NCI-H748 (cell line): ENCODE measurements at regions not wholly inside any gene's neighbourhood (a gene's known extent, or its start where the extent isn't known, plus 50 kb on each side); places are given as distances from the start of the nearest gene placed in this dataset.
A peak's percentile ranks its signal among the peaks of the same experiment; 100 is the strongest.

Experiments used
- DNase-seq: peaks from one replicate; lab custom pipeline; 2025; ENCODE audit not compliant: unreplicated experiment; lab: John Stamatoyannopoulos, UW

GRCh38 chrX:99719140-99719539 is 690.9 kb downstream of the PCDH19 start:
- DNase-seq, result no peak

DNA sequence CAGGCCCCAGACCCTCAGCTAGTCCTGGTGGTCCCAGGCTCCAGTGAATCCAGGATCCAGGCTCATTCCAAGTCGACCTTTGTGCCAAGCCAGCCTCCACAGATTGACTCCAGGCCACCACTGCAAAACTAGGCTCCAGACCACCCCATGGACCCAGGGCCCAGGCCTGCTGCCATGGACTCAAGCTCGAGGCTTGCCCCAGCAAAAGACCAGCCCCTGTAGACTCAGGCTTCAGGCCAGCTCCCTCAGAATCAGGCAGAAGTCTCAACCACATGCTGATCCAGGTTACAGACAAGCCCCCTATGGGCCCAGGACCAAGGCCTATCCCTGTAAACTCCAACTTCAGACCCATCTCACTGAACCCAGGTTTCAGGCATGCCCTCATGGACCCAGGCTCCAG is 692.4 kb downstream of the PCDH19 start:
- no peak for DNase-seq

DNA sequence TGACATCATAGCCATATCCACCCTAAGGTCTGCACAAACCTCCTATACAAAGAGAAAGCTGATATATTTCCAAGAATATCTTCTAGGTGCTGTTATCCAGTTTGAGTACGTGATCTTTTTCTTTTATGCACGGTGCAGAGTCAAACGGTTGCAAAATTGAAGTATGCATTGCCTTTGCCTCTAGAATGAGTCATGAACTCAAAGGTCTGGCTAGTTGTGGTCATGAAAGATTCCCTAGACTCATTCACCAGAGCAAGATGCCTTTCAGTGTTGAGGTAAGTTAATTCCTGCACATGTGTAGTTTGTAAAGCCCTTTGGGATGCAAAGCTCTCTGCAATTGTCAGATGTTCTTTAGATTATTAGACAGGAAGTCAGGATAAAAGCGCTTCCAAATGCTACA is 704.4 kb downstream of the PCDH19 start:
- no peak for DNase-seq

DNA sequence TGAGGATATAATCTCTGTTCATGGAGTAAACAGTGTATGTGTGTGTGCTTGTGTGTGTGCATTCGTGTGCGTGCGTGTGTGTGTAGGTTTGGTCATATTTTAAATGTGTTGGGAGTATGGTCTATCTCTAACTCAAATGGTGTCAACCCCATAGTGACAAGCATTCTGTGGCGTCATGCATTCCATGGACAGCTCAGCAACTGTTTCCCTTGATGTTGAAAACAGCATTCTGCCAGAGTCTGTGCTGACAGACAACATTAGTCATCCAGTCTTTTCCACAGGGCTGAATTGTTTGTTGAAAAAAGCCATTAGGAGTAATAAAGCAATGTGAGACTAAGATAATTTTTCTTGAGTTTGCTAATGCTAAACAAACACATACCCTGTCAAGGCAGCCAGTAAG is 706.6 kb downstream of the PCDH19 start:
- peak; percentile 13 for DNase-seq

GRCh38 chrX:99698451-99698850 is 711.6 kb downstream of the PCDH19 start:
- DNase-seq, result no peak

GRCh38 chrX:99663136-99663535 is 746.9 kb downstream of the PCDH19 start:
- DNase-seq, result no peak

- no peak for DNase-seq
Observed at GRCh38 chrX:99654188-99654587, 755.9 kb downstream of the PCDH19 start.

DNA sequence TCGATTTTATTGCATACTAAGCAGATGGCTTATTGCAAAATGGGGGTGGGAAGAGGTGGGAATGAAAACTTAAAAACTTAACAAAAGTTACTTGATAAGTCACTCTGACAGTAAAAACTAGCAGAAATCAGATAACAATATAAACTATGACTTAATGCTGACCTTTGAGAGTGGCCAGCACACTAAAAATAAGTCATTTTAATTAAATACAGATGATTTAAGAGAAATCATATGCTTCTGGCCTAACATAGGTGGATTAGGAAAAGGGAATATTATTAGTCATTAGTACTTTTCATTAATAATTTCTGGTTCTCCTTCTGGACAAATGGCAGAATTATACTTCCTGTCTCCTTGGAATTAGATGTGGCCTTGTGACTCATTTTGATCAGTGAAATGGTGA is 756.7 kb downstream of the PCDH19 start:
- DNase-seq, result no peak

DNA sequence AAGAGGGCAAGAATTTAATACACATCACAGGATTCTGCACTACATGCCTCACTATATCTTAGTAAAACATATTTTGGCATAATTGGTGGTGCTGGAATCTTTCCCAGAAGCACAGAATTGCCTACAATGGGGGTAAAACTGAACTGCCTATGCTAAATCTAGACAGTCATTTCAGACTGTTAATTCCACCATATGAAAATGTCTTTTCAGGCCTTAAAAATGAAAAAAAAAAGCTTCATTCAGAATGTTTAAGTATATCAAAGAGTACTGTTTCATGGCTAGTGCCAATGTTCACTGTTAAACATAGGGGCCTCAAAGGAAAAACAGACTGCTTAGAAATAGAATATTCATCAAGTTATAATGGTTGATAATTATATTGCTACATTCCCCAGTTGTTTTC is 797.0 kb downstream of the PCDH19 start:
- no peak for DNase-seq

GRCh38 chrX:99603091-99603814 is 806.8 kb downstream of the PCDH19 start:
- no peak for DNase-seq

- no peak for DNase-seq
Observed at GRCh38 chrX:99602107-99602506, 808.0 kb downstream of the PCDH19 start.

GRCh38 chrX:99588936-99589335 is 821.1 kb downstream of the PCDH19 start:
- DNase-seq, result no peak

GRCh38 chrX:99572711-99573110 is 837.4 kb downstream of the PCDH19 start:
- no peak for DNase-seq

- DNase-seq, result no peak
Observed at GRCh38 chrX:99549381-99549780, 860.7 kb downstream of the PCDH19 start.

DNA sequence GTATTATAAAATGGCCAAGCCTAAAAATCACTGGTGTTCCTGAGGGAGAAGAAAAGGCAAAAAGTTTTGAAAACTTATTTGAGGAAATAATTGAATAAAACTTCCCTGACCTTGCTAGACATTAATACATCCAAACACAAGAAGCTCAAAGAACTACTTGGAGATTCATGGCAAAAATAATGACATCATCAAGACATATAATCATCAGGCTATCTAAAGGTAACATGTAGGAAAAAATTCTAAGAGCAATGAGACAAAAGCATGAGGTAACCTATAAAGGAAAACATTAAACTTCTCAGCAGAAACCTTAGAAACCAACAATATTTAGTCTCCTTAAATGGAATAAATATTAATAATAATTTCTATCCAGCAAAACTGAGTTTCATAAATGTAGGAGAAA is 887.6 kb downstream of the PCDH19 start:
- DNase-seq, result no peak

GRCh38 chrX:99507768-99508167 is 902.3 kb downstream of the PCDH19 start:
- DNase-seq, result no peak

- no peak for DNase-seq
Observed at GRCh38 chrX:99495453-99495852, 914.6 kb downstream of the PCDH19 start.

GRCh38 chrX:99494668-99495067 is 915.4 kb downstream of the PCDH19 start:
- no peak for DNase-seq

DNA sequence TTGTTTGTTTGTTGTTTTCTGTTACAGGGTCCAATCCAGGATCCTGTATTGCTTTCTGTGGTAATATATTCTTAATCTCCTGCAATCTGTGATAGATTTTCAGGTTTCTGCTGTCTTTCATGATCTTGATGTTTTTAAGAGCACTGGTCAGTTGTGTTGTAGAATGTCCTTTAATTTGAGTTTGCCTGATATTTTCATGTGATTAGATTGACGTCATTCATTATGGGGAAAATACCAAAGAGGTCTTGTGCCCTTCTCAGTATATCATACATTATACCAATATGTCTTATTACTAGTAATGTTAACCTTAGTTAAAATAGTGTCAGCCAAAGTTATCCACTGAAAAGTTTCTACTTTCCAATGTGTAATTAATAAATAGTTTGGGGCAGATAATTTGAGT is 929.3 kb downstream of the PCDH19 start:
- DNase-seq, result no peak

DNA sequence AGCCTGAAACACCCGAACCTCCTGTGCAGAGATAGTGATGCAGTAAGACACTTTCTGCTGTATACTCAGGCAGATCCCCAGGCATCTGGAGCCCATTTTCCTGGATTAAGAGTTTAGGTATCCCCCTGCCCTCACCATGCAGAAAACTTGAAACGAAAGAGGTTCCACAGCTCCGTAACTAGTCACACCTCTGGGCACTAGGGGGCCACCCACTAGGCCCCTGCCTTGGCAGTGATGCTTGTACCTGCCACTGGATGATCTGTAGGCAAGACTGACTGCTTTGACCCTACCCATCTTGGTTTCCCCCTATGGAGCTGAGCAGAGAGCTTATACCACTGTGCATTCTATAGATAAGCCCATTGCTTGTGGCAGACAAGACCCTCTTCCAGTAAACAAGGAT is 940.6 kb downstream of the PCDH19 start:
- no peak for DNase-seq

DNA sequence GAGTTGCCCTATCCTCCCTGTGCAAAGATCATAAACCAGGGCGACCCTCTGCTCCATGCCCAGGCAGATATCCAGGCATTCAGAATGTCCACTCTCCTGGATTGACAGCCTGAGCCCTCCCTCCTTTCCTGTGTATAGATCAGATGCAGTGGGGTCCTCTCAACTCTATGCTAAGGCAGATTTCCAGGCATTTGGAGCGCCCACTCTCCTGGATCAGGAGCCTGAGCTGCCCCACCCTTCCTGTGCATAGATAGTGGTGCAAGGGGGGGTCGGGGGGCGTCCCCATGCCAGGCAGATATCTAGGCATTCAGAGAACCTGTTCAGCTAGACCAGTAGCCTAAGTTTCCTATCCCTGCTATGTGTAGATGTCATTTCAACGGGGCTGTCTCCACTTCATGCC is 941.1 kb downstream of the PCDH19 start:
- no peak for DNase-seq

- no peak for DNase-seq
Observed at GRCh38 chrX:99461223-99461622, 948.9 kb downstream of the PCDH19 start.

- no peak for DNase-seq
Observed at GRCh38 chrX:99445336-99445735, 964.7 kb downstream of the PCDH19 start.
